ENCODE measurements at regions not wholly inside any gene's neighbourhood (a gene's known extent, or its start where the extent isn't known, plus 50 kb on each side); places are given as distances from the start of the nearest gene placed in this dataset.

DNA sequence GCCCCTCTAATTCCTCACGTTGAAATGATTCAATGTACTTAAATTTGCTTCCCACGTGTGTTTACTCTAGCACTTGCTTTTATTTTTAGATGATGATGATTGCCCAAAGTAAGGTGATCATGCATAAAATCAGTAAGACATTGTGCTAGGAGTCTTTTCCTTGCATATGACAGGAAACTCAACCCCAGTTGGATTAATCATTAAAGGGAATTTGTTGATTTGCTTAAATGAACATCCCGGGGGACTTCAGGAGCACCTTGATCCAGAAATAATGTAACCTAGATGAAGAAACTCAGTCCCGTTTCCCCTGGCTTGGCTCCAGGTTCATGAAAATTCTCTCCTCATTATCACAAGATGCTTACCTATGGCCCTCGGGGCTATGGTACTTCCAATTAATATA lies 106.1 kb upstream of the STC2 start:
- H3K4me1 ChIP-seq (ENCODE audit: control insufficient read depth, insufficient read depth, low read length) = no peaks in the 10 kb centered on the region
- H3K4me3 ChIP-seq (ENCODE audit: low read length) = no peak overlapping the region
- no peaks in the 10 kb centered on the region for H3K9me3 ChIP-seq (ENCODE audit: control insufficient read depth, low read depth, low read length)
- no peak for DNase-seq
- no peak overlapping the region for H3K27ac ChIP-seq (ENCODE audit: low read length)
- H3K36me3 ChIP-seq (ENCODE audit: control insufficient read depth, insufficient read depth, low read length) = no peaks in the 10 kb centered on the region
- no peaks in the 10 kb centered on the region for H3K27me3 ChIP-seq (ENCODE audit: control insufficient read depth, insufficient read depth, low read length)
- 86% methylated on average over 4 of the region's 5 CpGs for WGBS (ENCODE audit: insufficient coverage, low lambda C conversion rate)

DNA sequence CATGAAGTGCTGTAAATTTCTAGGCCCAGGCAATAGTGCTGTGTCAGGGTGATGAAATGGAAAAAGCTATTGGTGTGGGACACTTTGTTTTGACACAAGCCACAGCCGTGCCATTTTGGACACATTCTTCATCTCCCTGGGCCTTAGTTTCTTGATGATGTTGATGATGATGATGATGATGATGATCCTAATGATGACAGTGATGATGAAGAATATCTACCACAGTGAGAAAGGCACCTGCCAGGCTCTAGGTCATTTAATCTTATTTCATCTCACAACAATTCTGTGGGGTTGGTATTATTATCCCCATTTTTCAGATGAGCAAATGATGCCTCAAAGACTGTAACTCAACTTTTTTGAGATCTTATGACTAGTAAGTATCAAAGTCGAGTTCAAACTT lies 102.2 kb upstream of the STC2 start:
- DNase-seq = no peak
- no peaks in the 10 kb centered on the region for H3K27me3 ChIP-seq (ENCODE audit: control insufficient read depth, insufficient read depth, low read length)
- no peak overlapping the region for H3K4me3 ChIP-seq (ENCODE audit: low read length)
- WGBS (ENCODE audit: insufficient coverage, low lambda C conversion rate) = 100% methylated on average over 1 of the region's 2 CpGs
- H3K4me1 ChIP-seq (ENCODE audit: control insufficient read depth, insufficient read depth, low read length) = no peaks in the 10 kb centered on the region
- no peak overlapping the region for H3K27ac ChIP-seq (ENCODE audit: low read length)
- no peaks in the 10 kb centered on the region for H3K9me3 ChIP-seq (ENCODE audit: control insufficient read depth, low read depth, low read length)
- no peaks in the 10 kb centered on the region for H3K36me3 ChIP-seq (ENCODE audit: control insufficient read depth, insufficient read depth, low read length)

DNA sequence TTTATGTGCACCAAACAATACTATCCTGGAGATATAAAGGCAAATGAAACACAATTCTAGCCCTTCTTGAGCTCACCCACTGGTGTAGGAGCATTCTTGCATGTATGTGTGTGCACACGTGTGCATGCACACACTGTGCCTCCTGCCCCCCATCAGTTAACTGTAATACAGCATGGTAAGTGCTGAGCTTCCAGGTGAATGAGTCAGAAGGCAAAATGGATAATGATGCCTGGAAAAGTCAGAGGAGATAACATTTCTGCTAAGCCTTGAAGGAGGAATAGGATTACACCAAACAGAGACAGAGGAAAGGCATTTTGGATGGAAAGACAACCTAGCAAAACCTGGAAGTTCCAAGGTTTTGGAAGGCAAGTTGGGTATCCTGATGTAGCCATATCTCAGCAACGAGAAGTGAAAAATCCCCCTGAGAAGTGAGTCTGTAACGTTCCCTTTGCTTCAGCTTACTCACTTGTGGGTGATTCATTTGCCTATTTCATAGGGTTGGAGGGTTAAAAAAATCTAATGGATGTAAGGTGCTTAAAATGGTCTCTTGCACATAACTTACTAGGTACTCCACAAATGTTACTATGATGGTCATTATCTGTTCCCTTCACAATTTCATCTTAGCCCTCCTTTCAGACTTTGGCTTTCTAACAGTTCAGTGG lies 101.4 kb upstream of the STC2 start:
- Histone ChIP-seq H3K4me1 (ENCODE audit: control insufficient read depth, insufficient read depth, low read length) (no peaks in the 10 kb centered on the region), H3K9me3 (ENCODE audit: control insufficient read depth, low read depth, low read length) (no peaks in the 10 kb centered on the region), H3K4me3 (ENCODE audit: low read length) (no peak overlapping the region), H3K27ac (ENCODE audit: low read length) (no peak overlapping the region), H3K27me3 (ENCODE audit: control insufficient read depth, insufficient read depth, low read length) (no peaks in the 10 kb centered on the region), H3K36me3 (ENCODE audit: control insufficient read depth, insufficient read depth, low read length) (no peaks in the 10 kb centered on the region)
- DNase-seq = no peak
- WGBS (ENCODE audit: insufficient coverage, low lambda C conversion rate) = no CpG with 5 or more reads among the region's 3 CpGs

DNA sequence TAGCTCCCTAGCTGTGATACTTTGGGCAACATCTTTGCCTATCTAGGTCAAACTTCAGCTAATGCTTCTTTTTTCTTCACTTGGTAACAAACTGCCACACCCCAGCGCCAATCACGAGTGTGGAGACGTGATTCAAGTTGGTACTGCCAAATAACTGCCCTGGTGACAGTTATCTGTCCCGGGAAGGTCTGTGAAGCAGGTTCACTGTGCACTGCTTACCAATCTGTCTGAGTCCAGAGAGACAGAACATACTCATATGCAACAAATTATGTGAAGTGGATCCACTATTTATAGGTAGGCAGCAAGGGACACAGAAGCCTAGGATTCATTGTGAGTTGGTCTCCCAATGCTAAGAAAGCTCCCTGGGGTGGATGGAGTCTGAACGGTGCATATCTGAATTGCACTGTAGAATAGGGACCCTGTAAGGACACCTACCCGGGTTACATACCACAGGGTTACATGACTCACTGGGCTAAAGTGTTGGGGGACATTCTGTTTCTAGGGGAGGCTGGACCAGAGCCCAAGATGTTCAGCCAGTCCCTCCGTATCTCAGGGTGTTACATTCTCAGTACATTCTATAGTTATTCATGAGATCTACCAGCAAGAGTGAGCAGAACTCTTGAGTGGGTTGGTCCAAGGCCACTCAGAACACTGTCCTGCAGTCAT lies 95.4 kb upstream of the STC2 start:
- no peak for DNase-seq
- Histone ChIP-seq H3K9me3 (ENCODE audit: control insufficient read depth, low read depth, low read length) (no peaks in the 10 kb centered on the region), H3K4me1 (ENCODE audit: control insufficient read depth, insufficient read depth, low read length) (no peaks in the 10 kb centered on the region), H3K27me3 (ENCODE audit: control insufficient read depth, insufficient read depth, low read length) (no peaks in the 10 kb centered on the region), H3K4me3 (ENCODE audit: low read length) (no peak overlapping the region), H3K27ac (ENCODE audit: low read length) (no peak overlapping the region), H3K36me3 (ENCODE audit: control insufficient read depth, insufficient read depth, low read length) (no peaks in the 10 kb centered on the region)
- no CpG with 5 or more reads among the region's 7 CpGs for WGBS (ENCODE audit: insufficient coverage, low lambda C conversion rate)

DNA sequence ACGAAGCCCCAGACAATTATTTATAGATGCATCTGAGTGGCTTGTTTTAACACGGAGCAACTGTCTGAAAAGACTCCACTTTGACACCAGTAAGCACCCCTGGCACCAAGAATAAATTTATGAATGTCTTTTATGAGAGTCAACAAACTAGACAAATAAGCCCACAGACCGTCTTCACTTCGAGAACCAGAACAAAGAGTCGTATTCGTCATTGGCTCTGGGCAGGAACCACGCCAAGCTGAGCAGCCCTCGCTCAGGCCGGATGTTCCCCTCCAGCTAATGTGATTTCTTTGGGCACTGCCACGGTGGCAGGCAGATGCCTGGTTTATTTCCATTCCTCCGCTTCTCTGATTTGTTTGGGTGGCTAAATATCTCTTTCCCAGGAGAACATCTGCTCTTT lies 91.9 kb upstream of the STC2 start:
- Histone ChIP-seq H3K27ac (ENCODE audit: low read length) (peak overlapping the region; percentile 31), H3K4me3 (ENCODE audit: low read length) (no peak overlapping the region), H3K36me3 (ENCODE audit: control insufficient read depth, insufficient read depth, low read length) (no peaks in the 10 kb centered on the region), H3K9me3 (ENCODE audit: control insufficient read depth, low read depth, low read length) (no peaks in the 10 kb centered on the region), H3K4me1 (ENCODE audit: control insufficient read depth, insufficient read depth, low read length) (no peaks in the 10 kb centered on the region), H3K27me3 (ENCODE audit: control insufficient read depth, insufficient read depth, low read length) (no peaks in the 10 kb centered on the region)
- DNase-seq = peak in 1 of 2 donors; percentile 22
- 90% methylated on average over 2 of the region's 11 CpGs for WGBS (ENCODE audit: insufficient coverage, low lambda C conversion rate)

DNA sequence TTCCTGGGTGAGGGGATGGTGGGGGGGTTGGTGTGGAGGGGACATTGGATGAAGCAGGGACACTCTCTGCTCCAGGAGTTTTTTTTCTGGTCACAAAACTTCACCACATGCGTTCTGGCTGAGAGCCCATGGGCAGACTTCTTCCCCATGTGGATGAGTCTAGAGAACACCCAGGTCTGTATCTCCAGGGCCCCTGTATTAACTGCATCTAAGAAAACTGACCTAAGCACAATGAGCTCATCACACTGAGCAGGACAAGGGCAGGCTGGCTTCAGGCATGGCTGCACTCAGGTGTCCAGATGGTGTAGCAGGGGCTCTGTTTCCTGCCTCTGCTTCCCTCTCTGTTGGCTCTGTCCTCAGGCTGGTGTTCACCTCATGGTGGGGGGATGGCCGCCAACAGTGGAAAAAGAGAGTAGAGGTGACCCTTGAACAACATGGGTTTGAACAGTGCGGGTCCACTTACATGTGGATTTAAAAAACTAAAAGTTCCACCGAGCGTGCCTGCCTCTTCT lies 85.3 kb upstream of the STC2 start:
- DNase-seq = no peak
- Histone ChIP-seq H3K4me1 (ENCODE audit: control insufficient read depth, insufficient read depth, low read length) (no peaks in the 10 kb centered on the region), H3K27me3 (ENCODE audit: control insufficient read depth, insufficient read depth, low read length) (no peaks in the 10 kb centered on the region), H3K27ac (ENCODE audit: low read length) (no peak overlapping the region), H3K4me3 (ENCODE audit: low read length) (no peak overlapping the region), H3K36me3 (ENCODE audit: control insufficient read depth, insufficient read depth, low read length) (no peaks in the 10 kb centered on the region), H3K9me3 (ENCODE audit: control insufficient read depth, low read depth, low read length) (no peaks in the 10 kb centered on the region)
- WGBS (ENCODE audit: insufficient coverage, low lambda C conversion rate) = no CpG with 5 or more reads among the region's 5 CpGs

DNA sequence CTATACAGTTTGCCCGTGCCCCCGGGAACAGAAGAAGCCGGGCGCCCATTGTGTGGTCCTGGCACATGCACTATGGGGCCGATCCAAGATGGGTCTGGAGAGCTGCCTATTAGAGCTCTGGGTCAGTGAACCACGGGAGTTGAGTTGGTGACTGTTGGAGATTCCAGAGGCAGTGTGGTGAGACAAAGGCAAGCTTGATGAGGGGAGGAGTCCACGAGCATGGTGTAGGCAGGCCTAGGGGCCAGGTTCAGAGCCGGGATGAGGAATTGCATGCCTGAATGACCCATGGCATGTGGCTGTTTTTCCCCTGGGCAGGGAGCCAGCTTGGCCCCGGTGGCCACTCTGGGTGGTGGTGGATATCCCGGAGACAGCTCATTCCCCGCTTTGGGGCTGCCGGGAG lies 84.4 kb upstream of the STC2 start:
- no peaks in the 10 kb centered on the region for H3K9me3 ChIP-seq (ENCODE audit: control insufficient read depth, low read depth, low read length)
- H3K27ac ChIP-seq (ENCODE audit: low read length) = no peak overlapping the region
- no peak for DNase-seq
- no peaks in the 10 kb centered on the region for H3K27me3 ChIP-seq (ENCODE audit: control insufficient read depth, insufficient read depth, low read length)
- no CpG with 5 or more reads among the region's 12 CpGs for WGBS (ENCODE audit: insufficient coverage, low lambda C conversion rate)
- no peaks in the 10 kb centered on the region for H3K36me3 ChIP-seq (ENCODE audit: control insufficient read depth, insufficient read depth, low read length)
- H3K4me3 ChIP-seq (ENCODE audit: low read length) = no peak overlapping the region
- H3K4me1 ChIP-seq (ENCODE audit: control insufficient read depth, insufficient read depth, low read length) = no peaks in the 10 kb centered on the region

DNA sequence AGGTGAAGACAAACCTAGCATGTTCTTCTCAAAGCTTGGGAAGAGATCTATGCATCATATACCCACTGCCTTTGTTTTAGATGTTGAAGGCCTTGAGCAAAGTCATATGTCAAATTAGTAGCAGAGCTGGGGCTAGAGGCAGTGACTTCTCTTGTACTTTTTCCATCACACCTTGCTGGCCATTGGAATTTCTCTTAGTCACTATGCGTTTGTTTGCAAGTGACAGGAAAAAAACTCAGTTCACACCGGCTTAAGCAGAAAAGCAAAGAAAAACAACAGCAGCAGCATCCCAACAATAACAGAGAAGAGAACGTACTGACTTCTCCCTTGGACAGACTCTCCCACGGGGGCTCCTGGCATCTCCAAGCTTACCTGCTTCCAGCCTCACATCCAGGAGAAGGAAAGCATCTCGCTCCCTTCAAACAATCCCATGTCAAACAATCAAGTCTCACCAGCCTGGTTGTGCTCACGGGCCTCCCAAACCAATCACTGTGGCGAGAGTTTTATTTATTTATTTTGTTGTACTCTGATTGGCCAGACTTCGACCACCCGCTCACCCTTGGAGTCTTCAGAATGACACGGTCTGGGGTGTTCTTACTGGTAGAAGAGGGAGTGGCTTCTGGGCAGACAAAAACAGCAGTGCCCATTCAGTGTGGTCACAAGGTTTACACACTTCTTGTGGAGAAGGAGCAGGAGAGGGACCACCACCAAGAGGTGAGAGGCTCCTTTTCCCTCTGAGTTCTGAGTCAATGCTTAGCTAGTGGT lies 83.8 kb upstream of the STC2 start:
- Histone ChIP-seq H3K4me3 (ENCODE audit: low read length) (no peak overlapping the region), H3K4me1 (ENCODE audit: control insufficient read depth, insufficient read depth, low read length) (no peaks in the 10 kb centered on the region), H3K27ac (ENCODE audit: low read length) (no peak overlapping the region), H3K36me3 (ENCODE audit: control insufficient read depth, insufficient read depth, low read length) (no peaks in the 10 kb centered on the region), H3K9me3 (ENCODE audit: control insufficient read depth, low read depth, low read length) (no peaks in the 10 kb centered on the region), H3K27me3 (ENCODE audit: control insufficient read depth, insufficient read depth, low read length) (no peaks in the 10 kb centered on the region)
- DNase-seq = no peak
- WGBS (ENCODE audit: insufficient coverage, low lambda C conversion rate) = 100% methylated on average over 1 of the region's 10 CpGs

DNA sequence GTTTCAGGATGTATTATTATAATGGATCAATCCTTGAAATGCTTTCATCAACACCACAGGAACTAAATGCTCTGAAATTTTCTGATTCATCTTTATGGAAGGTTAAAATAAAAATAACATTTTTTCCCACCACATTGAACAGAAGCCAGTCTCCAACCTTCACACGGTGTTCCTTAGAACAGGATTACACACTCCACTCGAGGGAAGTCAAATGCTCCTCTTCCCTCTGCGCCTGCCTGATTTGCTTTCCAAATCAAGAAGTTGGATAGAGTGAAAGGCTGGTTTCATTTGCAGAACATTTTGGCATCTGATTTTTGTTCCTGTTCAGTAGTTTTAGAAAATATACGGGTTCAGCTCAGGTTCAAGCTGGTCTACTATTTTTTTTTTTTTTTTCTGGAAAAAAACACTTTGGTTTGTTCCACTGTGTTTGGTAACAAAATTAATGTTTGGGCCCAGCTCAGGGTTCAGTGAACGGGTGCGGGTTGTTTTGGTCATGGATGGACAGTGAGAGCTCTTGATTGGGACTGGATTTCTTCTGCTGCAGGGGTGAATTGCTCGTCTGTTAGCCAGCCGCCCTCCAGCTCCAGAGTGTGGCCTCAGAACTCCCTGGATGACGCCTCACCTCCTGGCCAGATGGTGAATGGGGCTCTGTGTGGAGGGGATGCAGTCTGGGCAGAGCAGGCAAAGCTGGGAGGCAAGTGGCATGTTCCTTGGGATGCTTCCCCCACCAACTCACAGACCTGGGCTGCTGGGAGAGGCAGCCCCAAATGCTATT lies 82.4 kb upstream of the STC2 start:
- H3K4me1 ChIP-seq (ENCODE audit: control insufficient read depth, insufficient read depth, low read length) = no peaks in the 10 kb centered on the region
- H3K27me3 ChIP-seq (ENCODE audit: control insufficient read depth, insufficient read depth, low read length) = no peaks in the 10 kb centered on the region
- no peak overlapping the region for H3K4me3 ChIP-seq (ENCODE audit: low read length)
- H3K36me3 ChIP-seq (ENCODE audit: control insufficient read depth, insufficient read depth, low read length) = no peaks in the 10 kb centered on the region
- H3K27ac ChIP-seq (ENCODE audit: low read length) = no peak overlapping the region
- WGBS (ENCODE audit: insufficient coverage, low lambda C conversion rate) = 71% methylated on average over 3 of the region's 9 CpGs
- DNase-seq = no peak
- H3K9me3 ChIP-seq (ENCODE audit: control insufficient read depth, low read depth, low read length) = no peaks in the 10 kb centered on the region

DNA sequence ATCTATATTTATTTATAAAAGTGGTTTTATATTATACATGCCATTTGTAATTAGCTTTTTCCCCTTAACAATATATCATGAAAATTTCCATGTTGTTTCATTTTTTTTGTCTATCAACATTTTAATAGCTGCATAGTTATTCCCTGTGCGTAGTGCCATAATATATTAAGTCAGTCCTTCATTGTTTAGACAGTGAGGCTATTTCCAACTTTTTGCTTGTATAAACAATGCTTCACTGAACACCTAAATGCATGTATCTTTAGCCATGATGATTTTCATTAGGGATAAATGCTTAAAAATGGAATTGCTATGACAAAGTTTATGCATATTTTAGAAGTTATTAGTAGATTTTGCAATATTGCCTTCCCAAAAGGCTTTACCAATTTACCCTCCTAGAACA lies 80.7 kb upstream of the STC2 start:
- 80% methylated on average over 1 of the region's 1 CpG for WGBS (ENCODE audit: insufficient coverage, low lambda C conversion rate)
- no peaks in the 10 kb centered on the region for H3K4me1 ChIP-seq (ENCODE audit: control insufficient read depth, insufficient read depth, low read length)
- no peak overlapping the region for H3K4me3 ChIP-seq (ENCODE audit: low read length)
- H3K27me3 ChIP-seq (ENCODE audit: control insufficient read depth, insufficient read depth, low read length) = no peaks in the 10 kb centered on the region
- no peaks in the 10 kb centered on the region for H3K36me3 ChIP-seq (ENCODE audit: control insufficient read depth, insufficient read depth, low read length)
- H3K9me3 ChIP-seq (ENCODE audit: control insufficient read depth, low read depth, low read length) = no peaks in the 10 kb centered on the region
- DNase-seq = no peak
- no peak overlapping the region for H3K27ac ChIP-seq (ENCODE audit: low read length)

All from large intestine (tissue), 3 donors.